Neural progenitor cell (in vitro differentiated cells): ENCODE measurements at regions not wholly inside any gene's neighbourhood (a gene's known extent, or its start where the extent isn't known, plus 50 kb on each side); places are given as distances from the start of the nearest gene placed in this dataset.

ENCODE experiments used
- DNase-seq: peaks from one replicate; pipeline ENCODE4 v3.0.0-alpha.2; 2016; ENCODE audit warnings: low spot score
- H2AFZ ChIP-seq: fragments of 200-600 bp; sonication (generic); replicated peaks from 2 replicates; pipeline ENCODE4 v1.6.1; 2016; ENCODE audit warnings: antibody characterized with exemption
- H3F3A ChIP-seq: fragments of 200-600 bp; sonication (generic); 2 replicates; pipeline ENCODE4 v1.6.1; 2016; ENCODE audit warnings: antibody characterized with exemption, low read depth
- H3K27ac ChIP-seq: fragments of 200-600 bp; sonication (generic); 2 replicates; pipeline ENCODE4 v1.5.1; 2016; ENCODE audit warnings: mild to moderate bottlenecking
- H3K27me3 ChIP-seq: fragments of 200-600 bp; sonication (generic); 2 replicates; pipeline ENCODE4 v1.6.1; 2016; ENCODE audit warnings: mild to moderate bottlenecking, moderate library complexity
- H3K36me3 ChIP-seq: fragments of 200-600 bp; sonication (generic); 2 replicates; pipeline ENCODE4 v1.5.1; 2016
- H3K4me1 ChIP-seq: fragments of 200-600 bp; sonication (generic); 2 replicates; pipeline ENCODE4 v1.6.1; 2016; ENCODE audit warnings: mixed run types
- H3K4me2 ChIP-seq: fragments of 200-600 bp; sonication (generic); 2 replicates; pipeline ENCODE4 v1.6.1; 2016
- H3K4me3 ChIP-seq: fragments of 200-600 bp; sonication (generic); 2 replicates; pipeline ENCODE4 v1.5.1; 2016
- H3K79me2 ChIP-seq: fragments of 200-600 bp; sonication (generic); 2 replicates; pipeline ENCODE4 v1.6.1; 2016; ENCODE audit warnings: low read depth
- H3K9ac ChIP-seq: fragments of 200-600 bp; sonication (generic); 2 replicates; pipeline ENCODE4 v1.6.1; 2016
- H3K9me3 ChIP-seq: fragments of 200-600 bp; sonication (generic); 2 replicates; pipeline ENCODE4 v1.5.1; 2016; ENCODE audit warnings: low read depth
- H4K20me1 ChIP-seq: fragments of 200-600 bp; sonication (generic); 2 replicates; pipeline ENCODE4 v1.6.1; 2016; ENCODE audit warnings: low read depth
- H3K27ac Mint-ChIP-seq: 3 replicates; pipeline ENCODE4 v1.8.0; 2021; ENCODE audit warnings: mixed read lengths
- H3K27me3 Mint-ChIP-seq: 2 replicates; pipeline ENCODE4 v1.8.0; 2022; ENCODE audit warnings: low read depth, mild to moderate bottlenecking, inconsistent platforms, moderate library complexity, mixed read lengths; ENCODE audit not compliant: insufficient read depth
- H3K36me3 Mint-ChIP-seq: 3 replicates; pipeline ENCODE4 v1.8.0; 2021; ENCODE audit warnings: mixed read lengths
- H3K4me1 Mint-ChIP-seq: 3 replicates; pipeline ENCODE4 v1.8.0; 2021; ENCODE audit warnings: mixed read lengths
- H3K4me3 Mint-ChIP-seq: 3 replicates; pipeline ENCODE4 v1.8.0; 2021; ENCODE audit warnings: mild to moderate bottlenecking, moderate library complexity, mixed read lengths
- H3K9me3 Mint-ChIP-seq: 3 replicates; pipeline ENCODE4 v1.8.0; 2020; ENCODE audit warnings: mixed read lengths
- EZH2 ChIP-seq: fragments of 200-600 bp; sonication (generic); IDR thresholded peaks from 2 replicates; pipeline ENCODE4 v1.6.1; 2017; ENCODE audit warnings: antibody characterized with exemption, mild to moderate bottlenecking, moderate library complexity
- EZH2phosphoT487 ChIP-seq: fragments of 200-600 bp; sonication (generic); IDR thresholded peaks from 2 replicates; pipeline ENCODE4 v1.6.1; 2017; ENCODE audit warnings: antibody characterized with exemption
- TF ChIP-seq, protein P1 (sequence below): fragments of 200-600 bp; sonication (generic); IDR thresholded peaks from 2 replicates; pipeline ENCODE4 v1.5.1; 2017; ENCODE audit warnings: antibody characterized with exemption, mild to moderate bottlenecking

DNA sequence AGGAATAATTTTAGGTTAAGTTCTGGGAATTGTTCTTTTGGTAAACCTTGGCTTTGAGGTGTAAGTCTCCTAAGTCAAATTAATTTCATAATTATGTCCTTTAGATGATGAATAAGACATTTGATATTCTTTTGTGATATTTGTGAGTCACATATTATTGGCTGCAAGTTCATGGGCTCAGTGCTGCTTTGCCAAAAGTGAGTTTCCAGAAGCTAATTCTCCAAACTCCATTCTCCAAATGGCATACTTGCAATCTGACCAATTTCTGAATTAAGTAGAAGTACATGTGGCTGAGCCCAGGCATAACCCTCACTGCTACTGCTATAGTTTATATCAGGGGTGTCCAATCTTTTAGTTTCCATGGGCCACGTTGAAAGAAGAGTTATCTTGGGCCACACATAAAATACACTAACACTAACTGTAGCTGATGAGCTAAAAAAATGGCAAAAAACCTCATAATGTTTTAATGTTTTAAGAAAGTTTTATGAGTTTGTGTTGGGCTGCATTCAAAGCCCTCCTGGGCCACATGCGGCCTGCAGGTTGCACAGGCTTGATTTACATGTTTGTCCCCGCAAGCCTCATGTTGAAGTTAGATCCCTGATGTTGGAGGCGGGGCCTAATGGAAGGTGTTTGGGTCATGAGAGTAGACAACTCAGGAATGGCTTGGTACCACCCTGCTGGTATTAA, 196.1 kb downstream of the ZNF330 start:
- Histone ChIP-seq H3K4me1 (no peaks in the 10 kb centered on the region), H3K9ac (no peak overlapping the region), H3K27ac (no peak overlapping the region), H2AFZ (no peak overlapping the region), H3K27me3 (no peaks in the 10 kb centered on the region), H3F3A (no peaks in the 10 kb centered on the region), H3K9me3 (no peaks in the 10 kb centered on the region), H3K79me2 (no peaks in the 10 kb centered on the region), H4K20me1 (no peaks in the 10 kb centered on the region), H3K4me3 (no peak overlapping the region), H3K4me2 (no peak overlapping the region), H3K36me3 (no peaks in the 10 kb centered on the region)
- H3K4me1 Mint-ChIP-seq: no peaks in the 10 kb centered on the region
- no peak for DNase-seq
- no peaks in the 10 kb centered on the region for H3K27me3 Mint-ChIP-seq
- no peak overlapping the region for H3K4me3 Mint-ChIP-seq
- TF ChIP-seq EZH2 (no peak), EZH2phosphoT487 (no peak)
- TF ChIP-seq, protein P1, sequence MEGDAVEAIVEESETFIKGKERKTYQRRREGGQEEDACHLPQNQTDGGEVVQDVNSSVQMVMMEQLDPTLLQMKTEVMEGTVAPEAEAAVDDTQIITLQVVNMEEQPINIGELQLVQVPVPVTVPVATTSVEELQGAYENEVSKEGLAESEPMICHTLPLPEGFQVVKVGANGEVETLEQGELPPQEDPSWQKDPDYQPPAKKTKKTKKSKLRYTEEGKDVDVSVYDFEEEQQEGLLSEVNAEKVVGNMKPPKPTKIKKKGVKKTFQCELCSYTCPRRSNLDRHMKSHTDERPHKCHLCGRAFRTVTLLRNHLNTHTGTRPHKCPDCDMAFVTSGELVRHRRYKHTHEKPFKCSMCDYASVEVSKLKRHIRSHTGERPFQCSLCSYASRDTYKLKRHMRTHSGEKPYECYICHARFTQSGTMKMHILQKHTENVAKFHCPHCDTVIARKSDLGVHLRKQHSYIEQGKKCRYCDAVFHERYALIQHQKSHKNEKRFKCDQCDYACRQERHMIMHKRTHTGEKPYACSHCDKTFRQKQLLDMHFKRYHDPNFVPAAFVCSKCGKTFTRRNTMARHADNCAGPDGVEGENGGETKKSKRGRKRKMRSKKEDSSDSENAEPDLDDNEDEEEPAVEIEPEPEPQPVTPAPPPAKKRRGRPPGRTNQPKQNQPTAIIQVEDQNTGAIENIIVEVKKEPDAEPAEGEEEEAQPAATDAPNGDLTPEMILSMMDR: no peak
- H3K27ac Mint-ChIP-seq: no peak overlapping the region
- H3K36me3 Mint-ChIP-seq: no peaks in the 10 kb centered on the region
- H3K9me3 Mint-ChIP-seq: peaks cover 5% of the 10 kb centered on the region

DNA sequence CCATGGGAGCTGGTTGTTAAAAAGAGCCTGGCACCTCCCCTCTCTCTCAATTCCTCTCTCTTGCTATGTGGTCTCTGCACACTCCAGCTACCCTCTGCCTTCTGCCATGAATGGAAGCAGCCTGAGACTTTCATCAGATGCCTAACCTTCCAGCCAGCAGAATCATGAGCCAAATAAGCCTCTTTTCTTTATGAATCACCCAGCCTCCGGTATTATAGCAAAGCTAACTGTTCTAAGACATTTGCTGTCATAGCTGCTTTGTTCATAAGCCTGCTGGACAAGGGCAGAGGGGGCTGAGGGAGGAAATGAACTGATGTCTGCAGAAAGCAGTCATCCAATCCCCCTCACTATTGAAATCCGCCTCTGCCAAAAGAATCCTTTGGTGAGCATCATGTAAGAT, 196.7 kb downstream of the ZNF330 start:
- no peaks in the 10 kb centered on the region for H4K20me1 ChIP-seq
- no peak overlapping the region for H2AFZ ChIP-seq
- H3K27me3 ChIP-seq: no peaks in the 10 kb centered on the region
- Mint-ChIP-seq H3K9me3 (peaks cover 6% of the 10 kb centered on the region), H3K4me3 (no peak overlapping the region), H3K27me3 (no peaks in the 10 kb centered on the region), H3K4me1 (no peaks in the 10 kb centered on the region), H3K36me3 (no peaks in the 10 kb centered on the region), H3K27ac (no peak overlapping the region)
- H3K9ac ChIP-seq: no peak overlapping the region
- H3K4me2 ChIP-seq: no peak overlapping the region
- H3K36me3 ChIP-seq: no peaks in the 10 kb centered on the region
- no peak overlapping the region for H3K27ac ChIP-seq
- H3F3A ChIP-seq: no peaks in the 10 kb centered on the region
- TF ChIP-seq, protein P1: no peak
- TF ChIP-seq EZH2 (no peak), EZH2phosphoT487 (no peak)
- DNase-seq: no peak
- H3K4me3 ChIP-seq: no peak overlapping the region
- H3K4me1 ChIP-seq: no peaks in the 10 kb centered on the region
- H3K9me3 ChIP-seq: no peaks in the 10 kb centered on the region
- no peaks in the 10 kb centered on the region for H3K79me2 ChIP-seq

DNA sequence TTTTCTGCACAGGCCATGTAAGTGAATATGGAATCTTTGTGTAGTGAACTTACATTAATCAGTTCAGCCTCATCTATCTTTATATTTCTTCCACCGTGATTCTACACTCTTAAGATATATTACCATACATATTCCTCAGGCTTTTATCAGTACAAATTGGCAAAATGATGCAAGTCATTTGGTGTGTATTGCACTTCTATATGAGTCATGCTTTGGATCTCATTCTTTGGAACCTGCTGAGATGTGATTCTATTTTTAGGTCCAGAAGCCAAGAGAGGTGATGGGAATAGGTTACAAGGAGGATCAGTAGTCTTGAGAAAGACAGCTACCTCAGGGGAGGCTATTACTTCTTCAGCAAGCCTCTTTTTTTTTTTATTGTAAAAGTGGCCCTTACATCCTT, 204.4 kb downstream of the ZNF330 start:
- H3K4me2 ChIP-seq: no peak overlapping the region
- H3K4me3 ChIP-seq: no peak overlapping the region
- H3F3A ChIP-seq: no peaks in the 10 kb centered on the region
- no peaks in the 10 kb centered on the region for H3K27me3 ChIP-seq
- H4K20me1 ChIP-seq: no peaks in the 10 kb centered on the region
- Mint-ChIP-seq H3K27me3 (peaks cover 2% of the 10 kb centered on the region), H3K4me1 (no peaks in the 10 kb centered on the region), H3K27ac (no peak overlapping the region), H3K36me3 (no peaks in the 10 kb centered on the region), H3K9me3 (peaks cover 8% of the 10 kb centered on the region), H3K4me3 (no peak overlapping the region)
- H3K9me3 ChIP-seq: no peaks in the 10 kb centered on the region
- no peak overlapping the region for H2AFZ ChIP-seq
- H3K36me3 ChIP-seq: no peaks in the 10 kb centered on the region
- TF ChIP-seq EZH2phosphoT487 (no peak), EZH2 (no peak)
- TF ChIP-seq, protein P1: no peak
- no peak for DNase-seq
- H3K9ac ChIP-seq: no peak overlapping the region
- no peaks in the 10 kb centered on the region for H3K79me2 ChIP-seq
- no peak overlapping the region for H3K27ac ChIP-seq
- H3K4me1 ChIP-seq: no peaks in the 10 kb centered on the region
